OCI-LY7 (cell line): ENCODE measurements at regions not wholly inside any gene's neighbourhood (a gene's known extent, or its start where the extent isn't known, plus 50 kb on each side); places are given as distances from the start of the nearest gene placed in this dataset.

Experiments
- BruUV-seq: library from RNA; stranded (reverse); fragments of 400-500 nt; replicated peaks from 2 replicates; lab custom pipeline; 2021; lab: Mats Ljungman, UMichigan
- CTCF ChIA-PET: fragments of 300-600 bp; sonication (Branson Sonifier 250); formaldehyde crosslinking; loops from one replicate; lab custom pipeline; 2022; ENCODE audit warnings: antibody characterized with exemption; ENCODE audit not compliant: unreplicated experiment; lab: Charles Lee
- POLR2A ChIA-PET: fragments of 300-600 bp; sonication (Branson Sonifier 250); formaldehyde crosslinking; loops from one replicate; lab custom pipeline; 2022; ENCODE audit warnings: antibody characterized with exemption; lab: Charles Lee
- DNase-seq: peaks from one replicate; pipeline ENCODE4 v3.0.0-alpha.2; 2015; ENCODE audit warnings: low spot score
- H2AFZ ChIP-seq: fragments of 200-600 bp; sonication (generic), shearing (Covaris generic); 2 replicates; pipeline ENCODE4 v1.6.1; 2014; ENCODE audit warnings: mild to moderate bottlenecking, antibody characterized with exemption, low read length, moderate library complexity
- H3K27ac ChIP-seq: fragments of 200-600 bp; sonication (generic); 2 replicates; pipeline ENCODE4 v1.5.1; 2014; ENCODE audit warnings: mixed run types, low read depth, mild to moderate bottlenecking, moderate library complexity, low read length, inconsistent platforms; ENCODE audit not compliant: poor library complexity, severe bottlenecking
- H3K36me3 ChIP-seq: fragments of 200-600 bp; sonication (generic); 2 replicates; pipeline ENCODE4 v1.6.1; 2014; ENCODE audit warnings: mild to moderate bottlenecking, antibody characterized with exemption, low read length, moderate library complexity, mixed read lengths; ENCODE audit not compliant: insufficient read depth
- H3K4me1 ChIP-seq: fragments of 200-600 bp; sonication (generic); 2 replicates; pipeline ENCODE4 v1.5.1; 2014; ENCODE audit warnings: mild to moderate bottlenecking, low read length; ENCODE audit not compliant: insufficient read depth, poor library complexity, severe bottlenecking
- H3K4me2 ChIP-seq: fragments of 200-600 bp; sonication (generic); 2 replicates; pipeline ENCODE4 v1.6.1; 2014; ENCODE audit warnings: mild to moderate bottlenecking, low read length
- H3K4me3 ChIP-seq: fragments of 200-600 bp; sonication (generic); 2 replicates; pipeline ENCODE4 v1.5.1; 2014; ENCODE audit warnings: mild to moderate bottlenecking, low read depth, low read length; ENCODE audit not compliant: poor library complexity, severe bottlenecking
- H3K79me2 ChIP-seq: fragments of 200-600 bp; sonication (generic); 2 replicates; pipeline ENCODE4 v1.6.1; 2016; ENCODE audit warnings: low read depth, mild to moderate bottlenecking, low read length, moderate library complexity, mixed read lengths; ENCODE audit not compliant: insufficient read depth
- H3K9me2 ChIP-seq: fragments of 200-600 bp; sonication (generic); 2 replicates; pipeline ENCODE4 v1.6.1; 2016; ENCODE audit warnings: mild to moderate bottlenecking, low read length, mixed read lengths; ENCODE audit not compliant: insufficient read depth
- H3K9me3 ChIP-seq: fragments of 200-600 bp; sonication (generic); 2 replicates; pipeline ENCODE4 v1.6.1; 2014; ENCODE audit warnings: mild to moderate bottlenecking, mixed run types, low read length, mixed read lengths
- H4K20me1 ChIP-seq: fragments of 200-600 bp; sonication (generic); 2 replicates; pipeline ENCODE4 v1.6.1; 2014; ENCODE audit warnings: mild to moderate bottlenecking, antibody characterized with exemption, low read length, moderate library complexity, mixed read lengths; ENCODE audit not compliant: insufficient read depth
- CTCF ChIP-seq: fragments of 200-600 bp; sonication (generic); conservative IDR thresholded peaks from 2 replicates; pipeline ENCODE4 v1.5.1; 2014; ENCODE audit warnings: mild to moderate bottlenecking, antibody characterized with exemption, low read length, moderate library complexity, mixed read lengths
- EZH2phosphoT487 ChIP-seq: fragments of 200-600 bp; sonication (generic); IDR thresholded peaks from 2 replicates; pipeline ENCODE4 v1.6.1; 2018; ENCODE audit warnings: low read depth, borderline replicate concordance, mild to moderate bottlenecking, mixed run types, antibody characterized with exemption, low read length, moderate library complexity, mixed read lengths
- intact Hi-C: fragments of 100-400 bp; cut with micrococcal nuclease; formaldehyde crosslinking; loops from one replicate; pipeline ENCODE4 v1.10.0; 2022; ENCODE audit not compliant: unreplicated experiment

GRCh38 chr3:20405231-20405630 is 219.2 kb upstream of the SGO1 start:
- TF ChIP-seq CTCF (no peak), EZH2phosphoT487 (no peak)
- POLR2A ChIA-PET, result interaction anchor here (0.9 kb wide), 2 partner anchors 9 to 163 kb away, joined by 3 read pairs; no protein-coding TSS in a partner anchor
- no peaks in the 10 kb centered on the region for H3K79me2 ChIP-seq
- H2AFZ ChIP-seq, result no peak overlapping the region
- H3K36me3 ChIP-seq, result no peaks in the 10 kb centered on the region
- no peaks in the 10 kb centered on the region for H3K9me3 ChIP-seq
- no peaks in the 10 kb centered on the region for H3K4me1 ChIP-seq
- intact Hi-C loops, result no loop called here
- CTCF ChIA-PET, result no interaction called here
- H3K4me2 ChIP-seq, result no peak overlapping the region
- no peak overlapping the region for H3K27ac ChIP-seq
- no peak overlapping the region for H3K4me3 ChIP-seq
- H4K20me1 ChIP-seq, result no peaks in the 10 kb centered on the region
- DNase-seq, result no peak
- no peaks in the 10 kb centered on the region for H3K9me2 ChIP-seq
- no TSS peak for BruUV-seq

GRCh38 chr3:20404741-20405100 is 218.7 kb upstream of the SGO1 start:
- BruUV-seq, result no TSS peak
- no peaks in the 10 kb centered on the region for H3K9me3 ChIP-seq
- no peak overlapping the region for H3K27ac ChIP-seq
- no peaks in the 10 kb centered on the region for H4K20me1 ChIP-seq
- no peak for TF ChIP-seq CTCF
- TF ChIP-seq EZH2phosphoT487, result no peak
- H3K4me3 ChIP-seq, result no peak overlapping the region
- H3K4me1 ChIP-seq, result no peaks in the 10 kb centered on the region
- no peaks in the 10 kb centered on the region for H3K9me2 ChIP-seq
- POLR2A ChIA-PET, result interaction anchor here (0.6 to 0.9 kb wide), 3 partner anchors 10 to 163 kb away, joined by 3 to 4 read pairs (median 3); no protein-coding TSS in a partner anchor
- H2AFZ ChIP-seq, result no peak overlapping the region
- DNase-seq, result no peak
- no peaks in the 10 kb centered on the region for H3K36me3 ChIP-seq
- intact Hi-C loops, result no loop called here
- H3K79me2 ChIP-seq, result no peaks in the 10 kb centered on the region
- CTCF ChIA-PET, result no interaction called here
- H3K4me2 ChIP-seq, result no peak overlapping the region

- ChIA-PET CTCF (no interaction called here), POLR2A (interaction anchor here (0.6 to 0.9 kb wide), 2 partner anchors 72 to 162 kb away, joined by 3 to 4 read pairs; no protein-coding TSS in a partner anchor)
- Histone ChIP-seq H3K4me1 (no peaks in the 10 kb centered on the region), H3K9me3 (no peaks in the 10 kb centered on the region), H3K4me3 (no peak overlapping the region), H3K4me2 (no peak overlapping the region), H3K9me2 (no peaks in the 10 kb centered on the region), H3K79me2 (no peaks in the 10 kb centered on the region), H3K36me3 (no peaks in the 10 kb centered on the region), H4K20me1 (no peaks in the 10 kb centered on the region), H2AFZ (no peak overlapping the region), H3K27ac (no peak overlapping the region)
- intact Hi-C loops, result no loop called here
- DNase-seq, result no peak
- TF ChIP-seq EZH2phosphoT487 (no peak), CTCF (no peak)
- no TSS peak for BruUV-seq
These were observed 218.2 kb upstream of the SGO1 start for GRCh38 chr3:20403986-20404740.
